ENCODE measurements at regions not wholly inside any gene's neighbourhood (a gene's known extent, or its start where the extent isn't known, plus 50 kb on each side); places are given as distances from the start of the nearest gene placed in this dataset.

DNA sequence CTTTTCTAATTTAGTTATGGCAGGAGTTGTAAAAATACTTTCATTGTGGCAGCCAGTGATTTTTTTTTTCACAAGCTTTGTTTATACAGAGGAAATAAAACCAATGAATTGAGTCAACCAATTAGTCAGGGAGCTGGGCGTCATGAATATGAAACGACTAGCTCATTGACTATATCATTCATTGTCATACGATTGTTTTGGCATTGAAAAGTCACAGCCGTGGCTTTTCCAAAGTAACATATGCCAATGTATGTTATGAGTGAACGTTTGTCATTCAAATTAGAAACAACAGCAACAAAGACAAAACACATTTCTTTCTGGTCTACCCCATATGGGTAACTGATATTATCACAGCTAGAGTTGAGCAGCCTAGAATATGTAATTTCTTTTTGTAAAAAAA is 810.6 kb downstream of the EPHA7 start:
- 75% methylated on average over 5 of the region's 5 CpGs for WGBS
- no peaks in the 10 kb centered on the region for H3K4me1 ChIP-seq (ENCODE audit: control insufficient read depth, insufficient read depth, low read length)
- no peaks in the 10 kb centered on the region for H3K27me3 ChIP-seq (ENCODE audit: control insufficient read depth, insufficient read depth)
- H3K9me3 ChIP-seq (ENCODE audit: control insufficient read depth, low read length) = no peaks in the 10 kb centered on the region
- intact Hi-C loops (cut with DNase I) = no loop called here
- H3K4me3 ChIP-seq (ENCODE audit: low read length) = no peak overlapping the region
- DNase-seq = no peak
- H3K27ac ChIP-seq (ENCODE audit: low read length) = no peak overlapping the region
- ATAC-seq = no peak

DNA sequence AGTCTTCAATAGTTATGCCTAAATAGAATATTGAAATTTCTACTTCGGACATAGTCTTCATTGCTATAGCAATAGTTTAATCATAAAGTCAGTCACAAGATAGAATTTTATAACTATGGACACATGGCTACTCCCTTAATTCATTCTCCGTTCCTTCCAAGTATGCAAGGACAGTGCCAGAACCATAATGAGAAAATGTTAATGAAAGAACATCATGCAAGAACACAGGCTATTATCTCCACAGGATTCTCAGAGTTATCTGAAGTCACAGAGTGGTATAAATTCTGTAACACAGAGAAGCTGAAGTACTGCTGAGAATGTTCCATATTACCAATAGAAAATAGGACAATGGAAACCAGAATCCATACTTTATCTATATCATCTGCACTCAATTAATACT is 826.2 kb downstream of the EPHA7 start:
- no peaks in the 10 kb centered on the region for H3K9me3 ChIP-seq (ENCODE audit: control insufficient read depth, low read length)
- WGBS = 72% methylated on average over 2 of the region's 2 CpGs
- intact Hi-C loops (cut with DNase I) = no loop called here
- H3K4me1 ChIP-seq (ENCODE audit: control insufficient read depth, insufficient read depth, low read length) = no peaks in the 10 kb centered on the region
- no peaks in the 10 kb centered on the region for H3K27me3 ChIP-seq (ENCODE audit: control insufficient read depth, insufficient read depth)
- H3K27ac ChIP-seq (ENCODE audit: low read length) = no peak overlapping the region
- DNase-seq = no peak
- no peak overlapping the region for H3K4me3 ChIP-seq (ENCODE audit: low read length)
- no peak for ATAC-seq

DNA sequence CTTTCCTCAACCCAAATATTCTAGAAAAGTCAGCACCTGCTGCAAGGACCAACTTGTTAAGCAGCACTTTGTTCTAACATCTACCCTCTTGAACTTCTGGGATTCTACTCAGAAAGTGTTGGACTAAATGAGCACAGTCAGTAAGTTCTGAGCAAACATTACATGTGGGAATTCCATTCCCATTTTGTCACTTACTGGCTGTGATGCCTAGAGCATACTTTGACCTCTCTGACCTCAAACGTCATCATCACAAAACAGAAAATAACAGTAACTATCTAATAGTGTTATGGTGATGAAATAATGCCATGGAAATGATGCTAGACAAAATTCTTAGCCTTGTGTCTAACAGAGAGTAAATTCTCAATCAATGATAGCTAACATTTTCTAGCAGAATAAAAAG is 829.4 kb downstream of the EPHA7 start:
- ATAC-seq = no peak
- intact Hi-C loops (cut with DNase I) = no loop called here
- DNase-seq = no peak
- H3K4me3 ChIP-seq (ENCODE audit: low read length) = no peak overlapping the region
- H3K9me3 ChIP-seq (ENCODE audit: control insufficient read depth, low read length) = no peaks in the 10 kb centered on the region
- WGBS = 28% methylated on average over 1 of the region's 1 CpG
- no peaks in the 10 kb centered on the region for H3K4me1 ChIP-seq (ENCODE audit: control insufficient read depth, insufficient read depth, low read length)
- no peaks in the 10 kb centered on the region for H3K27me3 ChIP-seq (ENCODE audit: control insufficient read depth, insufficient read depth)
- no peak overlapping the region for H3K27ac ChIP-seq (ENCODE audit: low read length)

DNA sequence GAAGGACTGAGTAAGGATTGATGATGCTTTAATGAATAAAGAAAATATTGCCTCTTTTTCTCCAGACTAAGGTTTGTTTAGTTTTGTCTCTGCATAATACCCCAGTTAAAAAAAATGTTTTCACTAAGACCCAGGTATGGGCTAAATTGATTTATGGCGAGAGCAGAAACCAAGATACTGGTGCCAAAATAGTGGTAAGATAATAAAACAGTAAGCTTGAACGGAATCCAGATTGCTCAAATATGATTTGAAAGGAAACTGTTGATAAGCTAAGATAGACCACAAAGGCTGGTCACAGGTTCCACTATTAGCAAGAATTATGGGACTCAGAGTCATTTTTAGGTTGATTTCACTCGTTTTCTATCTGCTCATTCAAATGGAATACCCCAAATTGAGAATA is 831.2 kb downstream of the EPHA7 start:
- Histone ChIP-seq H3K27ac (ENCODE audit: low read length) (no peak overlapping the region), H3K4me1 (ENCODE audit: control insufficient read depth, insufficient read depth, low read length) (no peaks in the 10 kb centered on the region), H3K4me3 (ENCODE audit: low read length) (no peak overlapping the region), H3K27me3 (ENCODE audit: control insufficient read depth, insufficient read depth) (no peaks in the 10 kb centered on the region), H3K9me3 (ENCODE audit: control insufficient read depth, low read length) (no peaks in the 10 kb centered on the region)
- no peak for DNase-seq
- intact Hi-C loops (cut with DNase I) = no loop called here
- ATAC-seq = no peak
- 40% methylated on average over 3 of the region's 3 CpGs for WGBS

DNA sequence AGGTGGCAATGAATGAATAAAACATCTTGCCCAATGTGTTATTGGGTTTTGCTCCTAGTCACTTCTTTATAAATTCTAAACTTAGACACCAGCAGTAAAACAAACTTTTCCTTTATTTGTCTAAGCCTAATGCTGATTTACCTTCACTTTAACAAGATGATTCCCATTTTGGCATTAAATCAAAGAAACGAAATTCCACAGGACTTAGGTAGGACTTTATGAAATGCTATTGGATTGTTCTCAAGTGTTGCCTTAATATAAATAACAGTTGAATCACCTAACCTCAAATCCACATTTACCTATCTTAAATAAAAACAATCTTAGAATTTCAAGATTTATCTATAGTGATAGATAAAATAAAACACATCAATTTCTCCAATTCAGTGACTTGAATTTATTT is 831.8 kb downstream of the EPHA7 start:
- no peaks in the 10 kb centered on the region for H3K27me3 ChIP-seq (ENCODE audit: control insufficient read depth, insufficient read depth)
- no peak overlapping the region for H3K27ac ChIP-seq (ENCODE audit: low read length)
- ATAC-seq = no peak
- H3K4me3 ChIP-seq (ENCODE audit: low read length) = no peak overlapping the region
- no peak for DNase-seq
- intact Hi-C loops (cut with DNase I) = no loop called here
- 61% methylated on average over 1 of the region's 1 CpG for WGBS
- H3K4me1 ChIP-seq (ENCODE audit: control insufficient read depth, insufficient read depth, low read length) = no peaks in the 10 kb centered on the region
- no peaks in the 10 kb centered on the region for H3K9me3 ChIP-seq (ENCODE audit: control insufficient read depth, low read length)

DNA sequence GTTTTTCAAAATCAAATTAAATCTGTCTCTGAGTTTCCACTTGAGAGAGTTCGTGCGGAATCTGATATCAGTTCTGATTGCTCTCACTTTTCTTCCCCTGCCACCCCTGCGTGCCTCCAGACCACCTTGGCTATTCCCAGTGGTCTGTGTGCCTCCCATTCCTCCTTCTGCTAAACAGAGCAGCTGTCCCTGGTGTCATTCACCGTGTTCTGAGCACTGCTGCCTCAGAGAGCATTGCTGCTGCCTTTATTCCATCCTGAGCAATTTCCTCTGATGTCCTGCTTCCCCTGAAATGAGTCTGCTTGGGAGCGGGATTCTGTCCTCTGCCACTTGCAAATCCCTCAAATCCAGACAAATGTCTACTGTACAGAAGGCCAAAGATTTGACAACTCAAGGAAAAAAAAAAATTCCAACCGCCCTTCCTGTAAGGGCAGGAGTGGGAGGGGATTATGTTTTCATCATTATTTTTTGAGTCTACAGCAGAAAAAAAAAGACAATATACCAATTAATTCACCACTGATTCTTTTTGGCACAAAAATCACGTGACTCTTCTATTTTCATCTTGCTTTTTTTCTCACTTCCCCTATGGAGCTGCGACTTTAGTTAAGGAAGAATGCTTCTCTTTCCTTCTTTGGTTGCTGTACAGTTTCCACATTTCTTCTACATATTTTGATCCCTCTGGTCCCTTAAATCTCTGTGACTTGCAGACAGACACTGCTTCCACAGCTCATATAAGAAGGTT is 833.0 kb downstream of the EPHA7 start:
- Histone ChIP-seq H3K4me3 (ENCODE audit: low read length) (no peak overlapping the region), H3K9me3 (ENCODE audit: control insufficient read depth, low read length) (no peaks in the 10 kb centered on the region), H3K4me1 (ENCODE audit: control insufficient read depth, insufficient read depth, low read length) (no peaks in the 10 kb centered on the region), H3K27ac (ENCODE audit: low read length) (no peak overlapping the region), H3K27me3 (ENCODE audit: control insufficient read depth, insufficient read depth) (no peaks in the 10 kb centered on the region)
- intact Hi-C loops (cut with DNase I) = no loop called here
- ATAC-seq = no peak
- WGBS = 52% methylated on average over 8 of the region's 8 CpGs
- DNase-seq = no peak

DNA sequence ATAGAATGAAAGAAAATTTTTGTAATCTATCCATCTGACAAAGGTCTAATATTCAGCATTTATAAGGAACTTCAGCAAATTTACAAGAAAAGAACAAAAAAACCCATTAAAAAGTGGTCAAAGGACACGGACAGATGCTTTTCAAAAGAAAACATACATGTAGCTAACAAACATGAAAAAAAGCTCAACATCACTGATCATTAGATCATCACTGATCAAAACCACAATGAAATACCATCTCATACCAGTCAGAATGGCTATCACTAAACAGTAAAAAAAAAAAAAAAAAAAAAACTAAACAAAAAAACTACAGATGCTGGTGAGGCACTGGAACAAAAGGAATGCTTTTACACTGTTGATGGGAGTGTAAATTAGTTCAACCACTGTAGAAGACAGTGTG is 837.1 kb downstream of the EPHA7 start:
- ATAC-seq = no peak
- Histone ChIP-seq H3K4me1 (ENCODE audit: control insufficient read depth, insufficient read depth, low read length) (no peaks in the 10 kb centered on the region), H3K4me3 (ENCODE audit: low read length) (no peak overlapping the region), H3K27ac (ENCODE audit: low read length) (no peak overlapping the region), H3K27me3 (ENCODE audit: control insufficient read depth, insufficient read depth) (no peaks in the 10 kb centered on the region), H3K9me3 (ENCODE audit: control insufficient read depth, low read length) (no peaks in the 10 kb centered on the region)
- 85% methylated on average over 1 of the region's 1 CpG for WGBS
- no peak for DNase-seq
- intact Hi-C loops (cut with DNase I) = no loop called here

DNA sequence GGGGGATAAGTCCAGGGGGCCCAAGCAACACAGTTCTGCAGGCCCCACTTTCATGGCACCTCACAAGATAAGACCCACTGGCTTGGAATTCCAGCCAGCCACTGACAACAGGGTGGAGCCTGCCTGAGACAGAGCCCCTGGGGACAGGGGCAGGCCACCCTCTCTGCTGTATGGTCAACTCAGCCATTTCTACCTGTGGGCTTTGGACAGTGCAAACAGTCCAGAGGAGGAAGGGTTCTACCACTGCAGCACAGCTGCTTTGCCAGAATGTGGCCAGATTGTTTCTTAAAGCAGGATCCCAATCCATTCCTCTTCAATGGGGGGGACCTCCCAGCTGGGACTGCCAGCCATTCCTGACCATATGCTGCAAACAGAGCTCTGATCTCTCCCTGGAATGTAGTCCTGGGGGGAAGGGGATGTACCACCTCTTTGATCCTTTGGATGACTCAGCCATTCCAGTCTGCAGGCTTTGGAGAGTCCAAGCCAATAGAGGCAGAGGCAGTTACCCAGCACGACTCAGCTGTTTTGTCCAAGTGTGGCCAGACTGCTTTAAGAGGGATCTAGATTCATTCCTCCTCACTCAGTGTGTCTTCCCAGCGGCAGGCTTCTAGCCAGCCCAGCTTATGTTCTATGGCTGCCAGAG is 842.2 kb downstream of the EPHA7 start:
- H3K9me3 ChIP-seq (ENCODE audit: control insufficient read depth, low read length) = no peaks in the 10 kb centered on the region
- 83% methylated on average over 2 of the region's 2 CpGs for WGBS
- DNase-seq = peak in 2 of 3 donors; percentile 16 to 25

DNA sequence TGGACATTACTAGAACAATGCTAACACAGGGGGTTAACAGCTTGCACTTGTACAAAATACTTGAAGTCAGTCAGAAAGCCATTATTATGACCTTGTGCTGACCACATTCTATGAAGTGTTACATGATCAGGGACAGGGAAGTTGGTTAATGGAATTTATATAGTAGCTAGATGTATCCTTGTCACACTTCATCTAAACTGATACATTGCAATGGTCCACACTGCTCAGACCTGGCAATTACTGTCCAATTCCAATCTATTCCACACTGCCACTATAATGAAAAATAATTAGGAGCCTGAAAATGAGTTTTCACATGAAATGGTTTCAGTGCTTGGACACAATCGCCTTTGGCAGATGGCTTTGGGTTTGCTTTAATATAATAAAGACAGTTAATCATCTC is 850.8 kb downstream of the EPHA7 start:
- no peak overlapping the region for H3K4me3 ChIP-seq (ENCODE audit: low read length)
- no peaks in the 10 kb centered on the region for H3K4me1 ChIP-seq (ENCODE audit: control insufficient read depth, insufficient read depth, low read length)
- no peaks in the 10 kb centered on the region for H3K9me3 ChIP-seq (ENCODE audit: control insufficient read depth, low read length)
- ATAC-seq = no peak
- H3K27me3 ChIP-seq (ENCODE audit: control insufficient read depth, insufficient read depth) = no peaks in the 10 kb centered on the region
- intact Hi-C loops (cut with DNase I) = no loop called here
- WGBS = 83% methylated on average over 1 of the region's 1 CpG
- no peak overlapping the region for H3K27ac ChIP-seq (ENCODE audit: low read length)
- no peak for DNase-seq

More for the DNA sequence above, 842.2 kb downstream of the EPHA7 start:
- Histone ChIP-seq H3K27ac (ENCODE audit: low read length) (no peak overlapping the region), H3K4me3 (ENCODE audit: low read length) (no peak overlapping the region), H3K27me3 (ENCODE audit: control insufficient read depth, insufficient read depth) (no peaks in the 10 kb centered on the region), H3K4me1 (ENCODE audit: control insufficient read depth, insufficient read depth, low read length) (no peaks in the 10 kb centered on the region)
- ATAC-seq = no peak
- intact Hi-C loops (cut with DNase I) = no loop called here

DNA sequence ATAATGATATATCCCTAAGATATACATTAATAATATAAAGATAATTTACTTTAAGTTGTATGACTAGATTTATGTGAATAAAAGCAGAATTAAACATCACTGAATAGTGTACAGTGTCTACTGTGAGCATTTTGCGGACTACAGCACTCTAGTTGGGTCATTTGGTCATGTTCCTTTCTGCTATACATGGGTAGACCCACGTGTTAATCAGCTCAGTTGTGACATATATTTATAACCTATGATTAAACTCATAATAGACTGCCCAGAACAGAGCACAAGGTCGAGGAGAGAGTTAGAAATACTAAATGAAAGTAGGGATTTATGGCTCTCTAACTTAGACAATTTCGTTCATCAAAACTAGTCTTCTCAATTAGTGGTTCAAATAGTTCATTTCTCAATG is 852.7 kb downstream of the EPHA7 start:
- intact Hi-C loops (cut with DNase I) = no loop called here
- WGBS = 67% methylated on average over 4 of the region's 4 CpGs
- ATAC-seq = no peak

DNA sequence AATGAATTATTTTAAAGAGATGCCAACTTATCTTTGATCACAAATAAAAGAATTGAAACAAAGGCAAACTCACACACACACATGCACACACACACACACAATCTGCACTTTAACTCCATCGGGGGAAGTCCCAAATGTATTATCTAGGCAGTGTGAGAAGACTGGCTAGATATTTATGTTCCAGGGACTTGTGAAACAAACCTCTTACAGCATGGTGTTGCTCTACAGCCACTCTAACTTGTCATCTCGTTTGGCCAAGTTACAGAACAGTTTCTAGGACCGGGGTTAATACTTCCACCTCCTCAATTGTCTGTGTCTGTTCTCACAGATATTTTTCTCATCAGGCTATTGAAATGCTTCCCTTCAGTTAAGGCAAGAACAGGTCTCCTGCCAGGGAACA is 855.0 kb downstream of the EPHA7 start:
- DNase-seq = no peak
- intact Hi-C loops (cut with DNase I) = no loop called here
- ATAC-seq = peak; percentile 84 to 95
- Histone ChIP-seq H3K9me3 (ENCODE audit: control insufficient read depth, low read length) (no peaks in the 10 kb centered on the region), H3K4me1 (ENCODE audit: control insufficient read depth, insufficient read depth, low read length) (no peaks in the 10 kb centered on the region), H3K27me3 (ENCODE audit: control insufficient read depth, insufficient read depth) (no peaks in the 10 kb centered on the region), H3K4me3 (ENCODE audit: low read length) (no peak overlapping the region), H3K27ac (ENCODE audit: low read length) (no peak overlapping the region)
- WGBS = 30% methylated on average over 3 of the region's 3 CpGs

More for the DNA sequence above, 852.7 kb downstream of the EPHA7 start:
- H3K4me1 ChIP-seq (ENCODE audit: control insufficient read depth, insufficient read depth, low read length) = no peaks in the 10 kb centered on the region
- no peak for DNase-seq
- H3K27ac ChIP-seq (ENCODE audit: low read length) = no peak overlapping the region
- H3K9me3 ChIP-seq (ENCODE audit: control insufficient read depth, low read length) = no peaks in the 10 kb centered on the region
- no peak overlapping the region for H3K4me3 ChIP-seq (ENCODE audit: low read length)
- H3K27me3 ChIP-seq (ENCODE audit: control insufficient read depth, insufficient read depth) = no peaks in the 10 kb centered on the region
